PC-9 (cell line): ENCODE measurements at regions not wholly inside any gene's neighbourhood (a gene's known extent, or its start where the extent isn't known, plus 50 kb on each side); places are given as distances from the start of the nearest gene placed in this dataset.

ENCODE experiments used
- BruUV-seq: library from RNA; stranded (reverse); fragments of 400-500 nt; replicated peaks from 2 replicates; lab custom pipeline; 2021; lab: Mats Ljungman, UMichigan
- CTCF ChIA-PET: fragments of 300-600 bp; sonication (Branson Sonifier 250); formaldehyde crosslinking; loops from one replicate; lab custom pipeline; 2022; ENCODE audit warnings: antibody characterized with exemption; lab: Charles Lee
- POLR2A ChIA-PET: fragments of 300-600 bp; sonication (Branson Sonifier 250); formaldehyde crosslinking; loops from one replicate; lab custom pipeline; 2022; ENCODE audit warnings: antibody characterized with exemption; ENCODE audit not compliant: unreplicated experiment; lab: Charles Lee
- DNase-seq, 2 experiments: peaks; one replicate each; pipeline versions ENCODE4 v3.0.0 to v3.0.0-alpha.2; 2015 to 2022; ENCODE audit warnings: mixed read lengths in 1 of 2
- H2AFZ ChIP-seq: fragments of 200-600 bp; sonication (generic); 2 replicates; pipeline ENCODE4 v1.8.1; 2017; ENCODE audit warnings: antibody characterized with exemption
- H3F3A ChIP-seq: fragments of 200-600 bp; sonication (generic); 2 replicates; pipeline ENCODE4 v1.8.1; 2017; ENCODE audit warnings: antibody characterized with exemption, mild to moderate bottlenecking, low read depth; ENCODE audit not compliant: insufficient read depth
- H3K27ac ChIP-seq: fragments of 200-600 bp; sonication (generic); 2 replicates; pipeline ENCODE4 v1.6.1; 2016; ENCODE audit warnings: mixed run types
- H3K27me3 ChIP-seq: fragments of 200-600 bp; sonication (generic); 2 replicates; pipeline ENCODE4 v1.6.1; 2016; ENCODE audit warnings: low read depth, mixed run types; ENCODE audit not compliant: insufficient read depth
- H3K36me3 ChIP-seq: fragments of 200-600 bp; sonication (generic); 2 replicates; pipeline ENCODE4 v1.6.1; 2016; ENCODE audit warnings: low read depth, mixed run types
- H3K4me1 ChIP-seq: fragments of 200-600 bp; sonication (generic); replicated peaks from 2 replicates; pipeline ENCODE4 v1.6.1; 2016; ENCODE audit warnings: mixed run types; ENCODE audit not compliant: insufficient read depth
- H3K4me2 ChIP-seq: fragments of 200-600 bp; sonication (generic); 2 replicates; pipeline ENCODE4 v1.6.1; 2017; ENCODE audit warnings: mixed run types
- H3K4me3 ChIP-seq: fragments of 200-600 bp; sonication (generic); 2 replicates; pipeline ENCODE4 v1.6.1; 2016; ENCODE audit warnings: mixed run types
- H3K79me2 ChIP-seq: fragments of 200-600 bp; sonication (generic); 2 replicates; pipeline ENCODE4 v1.6.1; 2017; ENCODE audit warnings: low read depth, mixed run types
- H3K9me2 ChIP-seq: fragments of 200-600 bp; sonication (generic); 2 replicates; pipeline ENCODE4 v1.8.1; 2017; ENCODE audit warnings: mild to moderate bottlenecking; ENCODE audit not compliant: insufficient read depth
- H3K9me3 ChIP-seq: fragments of 200-600 bp; sonication (generic); 2 replicates; pipeline ENCODE4 v1.8.1; 2016; ENCODE audit warnings: low read depth; ENCODE audit not compliant: insufficient read depth
- H4K20me1 ChIP-seq: fragments of 200-600 bp; sonication (generic); 2 replicates; pipeline ENCODE4 v1.8.1; 2017; ENCODE audit not compliant: insufficient read depth
- CTCF ChIP-seq: fragments of 200-600 bp; sonication (generic); conservative IDR thresholded peaks from 2 replicates; pipeline ENCODE4 v1.6.1; 2017; ENCODE audit warnings: mixed run types, antibody characterized with exemption, mild to moderate bottlenecking, moderate library complexity
- EZH2 ChIP-seq: fragments of 200-600 bp; sonication (generic); IDR thresholded peaks from 2 replicates; pipeline ENCODE4 v1.8.0; 2017; ENCODE audit warnings: antibody characterized with exemption, low read depth
- intact Hi-C: fragments of 100-400 bp; cut with micrococcal nuclease; formaldehyde crosslinking; loops from one replicate; pipeline ENCODE4 v1.10.0; 2022; ENCODE audit not compliant: unreplicated experiment

- Histone ChIP-seq H3K36me3 (no peaks in the 10 kb centered on the region), H4K20me1 (no peaks in the 10 kb centered on the region), H2AFZ (no peak overlapping the region), H3K9me2 (no peaks in the 10 kb centered on the region), H3K27me3 (no peaks in the 10 kb centered on the region), H3K4me1 (no peaks in the 10 kb centered on the region), H3K4me2 (no peak overlapping the region), H3K27ac (no peak overlapping the region), H3K9me3 (no peaks in the 10 kb centered on the region), H3F3A (no peaks in the 10 kb centered on the region), H3K79me2 (no peaks in the 10 kb centered on the region), H3K4me3 (no peak overlapping the region)
- ChIA-PET POLR2A (no interaction called here), CTCF (no interaction called here)
- no TSS peak for BruUV-seq
- DNase-seq: peak in 1 of 2 experiments; percentile 48
- TF ChIP-seq EZH2 (no peak), CTCF (no peak)
- intact Hi-C loops: no loop called here
These were observed 185.1 kb upstream of the TGFBR2 start for GRCh38 chr3:30421266-30421665.

- BruUV-seq: no TSS peak
- intact Hi-C loops: no loop called here
- no peaks in the 10 kb centered on the region for H3K9me3 ChIP-seq
- POLR2A ChIA-PET: no interaction called here
- no peak overlapping the region for H3K4me2 ChIP-seq
- no peaks in the 10 kb centered on the region for H3K4me1 ChIP-seq
- H2AFZ ChIP-seq: no peak overlapping the region
- no peaks in the 10 kb centered on the region for H3F3A ChIP-seq
- no peak for DNase-seq
- no peaks in the 10 kb centered on the region for H3K79me2 ChIP-seq
- H3K4me3 ChIP-seq: no peak overlapping the region
- no peak overlapping the region for H3K27ac ChIP-seq
- no peaks in the 10 kb centered on the region for H3K27me3 ChIP-seq
- no peak for TF ChIP-seq EZH2
- no peak for TF ChIP-seq CTCF
- no peaks in the 10 kb centered on the region for H4K20me1 ChIP-seq
- H3K9me2 ChIP-seq: no peaks in the 10 kb centered on the region
- H3K36me3 ChIP-seq: no peaks in the 10 kb centered on the region
- CTCF ChIA-PET: no interaction called here
These were observed 180.0 kb upstream of the TGFBR2 start for GRCh38 chr3:30426293-30426993.

DNA sequence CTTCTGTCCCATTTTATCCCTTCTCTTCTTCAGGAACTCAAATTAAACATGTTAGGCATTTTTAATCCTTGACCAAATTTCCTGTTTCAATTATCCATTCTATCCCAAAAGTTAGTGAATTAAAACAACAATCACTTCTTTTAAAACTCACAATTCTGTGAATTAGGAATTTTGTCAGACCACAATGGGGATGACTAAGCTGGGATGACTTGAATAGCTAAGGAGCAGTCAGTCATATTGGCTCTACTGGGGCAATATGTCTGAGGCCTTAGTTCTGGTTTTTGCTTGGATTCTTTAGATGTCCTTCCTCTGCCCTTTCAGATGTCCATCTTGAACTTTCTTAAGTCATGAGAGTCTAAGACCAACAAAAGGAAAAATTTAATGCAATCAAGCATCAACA lies 178.2 kb upstream of the TGFBR2 start:
- no peak overlapping the region for H3K27ac ChIP-seq
- no peak overlapping the region for H2AFZ ChIP-seq
- no peaks in the 10 kb centered on the region for H3K36me3 ChIP-seq
- H3K4me1 ChIP-seq: no peaks in the 10 kb centered on the region
- BruUV-seq: no TSS peak
- no peaks in the 10 kb centered on the region for H3K79me2 ChIP-seq
- CTCF ChIA-PET: no interaction called here
- no peak overlapping the region for H3K4me2 ChIP-seq
- H3F3A ChIP-seq: no peaks in the 10 kb centered on the region
- no peak for DNase-seq
- no peaks in the 10 kb centered on the region for H4K20me1 ChIP-seq
- H3K4me3 ChIP-seq: no peak overlapping the region
- POLR2A ChIA-PET: no interaction called here
- TF ChIP-seq CTCF (no peak), EZH2 (no peak)
- no peaks in the 10 kb centered on the region for H3K9me3 ChIP-seq
- no peaks in the 10 kb centered on the region for H3K27me3 ChIP-seq
- no peaks in the 10 kb centered on the region for H3K9me2 ChIP-seq
- intact Hi-C loops: no loop called here
